ENCODE measurements at regions not wholly inside any gene's neighbourhood (a gene's known extent, or its start where the extent isn't known, plus 50 kb on each side); places are given as distances from the start of the nearest gene placed in this dataset.

DNA sequence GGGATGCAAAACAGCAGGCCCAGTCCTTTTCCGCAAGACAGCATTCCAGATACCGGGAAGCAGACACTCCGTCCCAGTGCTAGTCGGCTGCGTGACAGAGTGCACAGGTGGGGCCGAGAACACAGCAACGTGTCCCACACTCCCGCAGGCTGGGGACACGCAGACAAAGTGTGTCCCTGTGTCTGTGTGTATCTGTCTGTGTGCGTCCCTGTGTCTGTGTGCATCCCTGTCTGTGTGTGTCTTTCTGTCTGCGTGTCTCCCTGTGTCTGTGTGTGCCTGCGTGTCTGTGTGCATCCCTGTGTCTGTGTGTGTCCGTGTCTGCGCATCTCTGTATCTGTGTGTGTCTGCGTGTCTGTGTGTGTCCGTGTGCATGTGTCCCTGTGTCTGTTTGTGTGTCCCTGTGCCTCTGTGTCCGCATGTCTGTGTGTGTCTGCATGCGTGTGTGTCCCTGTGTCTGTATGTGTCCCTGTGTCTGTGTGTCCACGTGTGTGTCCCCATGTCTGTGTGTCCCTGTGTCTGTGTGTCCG lies 137.0 kb downstream of the MRPL36 start:
- Mint-ChIP-seq H3K9me3 (ENCODE audit: insufficient read depth) (no peaks in the 10 kb centered on the region), H3K4me1 (peaks cover 11% of the 10 kb centered on the region), H3K4me3 (no peak overlapping the region), H3K27ac (no peak overlapping the region), H3K27me3 (peaks cover 50% of the 10 kb centered on the region)
- ATAC-seq (ENCODE audit: low read depth) = no peak
- Histone ChIP-seq H3K4me1 (ENCODE audit: control insufficient read depth in 2 of 2, insufficient read depth in 2 of 2, low read length in 2 of 2) (peaks cover 8 to 14% of the 10 kb centered on the region in 2 donors), H3K79me2 (ENCODE audit: control insufficient read depth, insufficient read depth, low read length) (no peaks in the 10 kb centered on the region), H3K27ac (ENCODE audit: low read length in 2 of 2) (no peak overlapping the region), H3K4me3 (ENCODE audit: control extremely low read depth in 1 of 5, extremely low read depth in 1 of 5, insufficient read depth in 1 of 5, low read depth in 2 of 5, low read length in 4 of 5) (no peak overlapping the region), H3K27me3 (replicated peaks in 1 of 4; ENCODE audit: control extremely low read depth in 1 of 4, control insufficient read depth in 3 of 4, insufficient read depth in 4 of 4, low read length in 3 of 4) (peaks cover 0 to 39% (median 18%) of the 10 kb centered on the region in 4 experiments), H3K4me2 (replicated peaks; ENCODE audit: low read depth, low read length, poor library complexity, severe bottlenecking) (no peak overlapping the region), H4K20me1 (ENCODE audit: control insufficient read depth, insufficient read depth, low read length, poor library complexity, severe bottlenecking) (no peaks in the 10 kb centered on the region), H3K9me3 (ENCODE audit: control extremely low read depth in 1 of 3, control insufficient read depth in 2 of 3, insufficient read depth in 1 of 3, low read length in 2 of 3) (peaks cover 0 to 3% (median 0%) of the 10 kb centered on the region in 3 donors), H3K36me3 (replicated peaks in 1 of 2; ENCODE audit: control extremely low read depth in 1 of 2, control insufficient read depth in 1 of 2, extremely low read depth in 1 of 2, insufficient read depth in 2 of 2, low read length in 1 of 2) (no peaks in the 10 kb centered on the region), H3K9ac (ENCODE audit: low read length) (no peak overlapping the region), H2AFZ (ENCODE audit: insufficient read depth, low read depth, low read length, poor library complexity, severe bottlenecking) (no peak overlapping the region)
- 89% methylated on average over 17 of the region's 20 CpGs for WGBS (ENCODE audit: insufficient coverage)
- no peak for DNase-seq
- CTCF ChIA-PET = no interaction called here
- intact Hi-C loops (cut with micrococcal nuclease) = no loop called here
- no peak for TF ChIP-seq EZH2 (IDR thresholded peaks at IDR 0.05; ENCODE audit: borderline replicate concordance, insufficient read depth, low read depth, low read length, poor library complexity, severe bottlenecking)
- TF ChIP-seq, protein P1, sequence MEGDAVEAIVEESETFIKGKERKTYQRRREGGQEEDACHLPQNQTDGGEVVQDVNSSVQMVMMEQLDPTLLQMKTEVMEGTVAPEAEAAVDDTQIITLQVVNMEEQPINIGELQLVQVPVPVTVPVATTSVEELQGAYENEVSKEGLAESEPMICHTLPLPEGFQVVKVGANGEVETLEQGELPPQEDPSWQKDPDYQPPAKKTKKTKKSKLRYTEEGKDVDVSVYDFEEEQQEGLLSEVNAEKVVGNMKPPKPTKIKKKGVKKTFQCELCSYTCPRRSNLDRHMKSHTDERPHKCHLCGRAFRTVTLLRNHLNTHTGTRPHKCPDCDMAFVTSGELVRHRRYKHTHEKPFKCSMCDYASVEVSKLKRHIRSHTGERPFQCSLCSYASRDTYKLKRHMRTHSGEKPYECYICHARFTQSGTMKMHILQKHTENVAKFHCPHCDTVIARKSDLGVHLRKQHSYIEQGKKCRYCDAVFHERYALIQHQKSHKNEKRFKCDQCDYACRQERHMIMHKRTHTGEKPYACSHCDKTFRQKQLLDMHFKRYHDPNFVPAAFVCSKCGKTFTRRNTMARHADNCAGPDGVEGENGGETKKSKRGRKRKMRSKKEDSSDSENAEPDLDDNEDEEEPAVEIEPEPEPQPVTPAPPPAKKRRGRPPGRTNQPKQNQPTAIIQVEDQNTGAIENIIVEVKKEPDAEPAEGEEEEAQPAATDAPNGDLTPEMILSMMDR (IDR thresholded peaks at IDR 0.05) = no peak
- POLR2A ChIA-PET = no interaction called here

DNA sequence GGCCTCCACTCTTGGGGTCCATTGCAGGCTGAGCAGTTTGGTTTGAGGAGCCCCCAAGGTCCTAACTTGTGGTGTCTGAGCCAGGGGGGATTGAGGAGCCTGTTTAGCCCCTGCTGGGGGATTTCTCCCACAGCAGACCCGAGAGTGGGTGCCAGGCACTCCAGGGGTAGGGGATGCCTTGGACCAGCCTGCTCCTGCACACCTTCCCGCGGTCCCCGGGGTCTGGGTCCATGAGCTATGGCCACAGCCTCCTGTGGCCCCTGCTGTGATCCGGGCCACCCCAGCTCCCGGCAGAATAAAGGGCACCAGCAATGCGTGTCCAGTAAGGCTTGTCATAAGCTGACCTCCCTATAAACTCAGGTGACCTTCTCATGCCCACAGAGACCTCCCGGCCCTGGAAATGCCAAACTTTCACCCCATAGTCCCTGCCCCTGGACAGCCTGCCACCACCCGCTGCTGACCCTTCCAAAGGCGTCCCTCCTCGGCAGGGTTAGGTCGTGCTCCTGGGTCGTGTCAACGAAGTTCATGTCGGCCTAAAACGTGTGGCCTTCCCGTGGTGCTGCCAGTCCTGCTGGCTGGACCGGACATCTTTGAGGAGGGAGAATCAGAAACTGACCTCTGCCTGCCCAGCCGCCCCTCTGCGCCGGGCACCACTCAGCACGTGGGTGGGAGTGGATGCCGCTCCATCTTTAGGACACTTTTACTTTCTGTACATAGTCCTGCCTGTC lies 137.6 kb downstream of the MRPL36 start:
- Histone ChIP-seq H3K27ac (ENCODE audit: low read length in 2 of 2) (no peak overlapping the region), H4K20me1 (ENCODE audit: control insufficient read depth, insufficient read depth, low read length, poor library complexity, severe bottlenecking) (no peaks in the 10 kb centered on the region), H3K4me1 (ENCODE audit: control insufficient read depth in 2 of 2, insufficient read depth in 2 of 2, low read length in 2 of 2) (peaks cover 5 to 12% of the 10 kb centered on the region in 2 donors), H3K4me2 (replicated peaks; ENCODE audit: low read depth, low read length, poor library complexity, severe bottlenecking) (no peak overlapping the region), H3K4me3 (ENCODE audit: control extremely low read depth in 1 of 5, extremely low read depth in 1 of 5, insufficient read depth in 1 of 5, low read depth in 2 of 5, low read length in 4 of 5) (no peak overlapping the region), H3K36me3 (replicated peaks in 1 of 2; ENCODE audit: control extremely low read depth in 1 of 2, control insufficient read depth in 1 of 2, extremely low read depth in 1 of 2, insufficient read depth in 2 of 2, low read length in 1 of 2) (no peaks in the 10 kb centered on the region), H3K79me2 (ENCODE audit: control insufficient read depth, insufficient read depth, low read length) (no peaks in the 10 kb centered on the region), H3K27me3 (replicated peaks in 1 of 4; ENCODE audit: control extremely low read depth in 1 of 4, control insufficient read depth in 3 of 4, insufficient read depth in 4 of 4, low read length in 3 of 4) (peaks cover 0 to 37% (median 17%) of the 10 kb centered on the region in 4 experiments), H3K9ac (ENCODE audit: low read length) (no peak overlapping the region), H2AFZ (ENCODE audit: insufficient read depth, low read depth, low read length, poor library complexity, severe bottlenecking) (no peak overlapping the region), H3K9me3 (ENCODE audit: control extremely low read depth in 1 of 3, control insufficient read depth in 2 of 3, insufficient read depth in 1 of 3, low read length in 2 of 3) (peaks cover 0 to 3% (median 0%) of the 10 kb centered on the region in 3 donors)
- no peak for TF ChIP-seq EZH2 (IDR thresholded peaks at IDR 0.05; ENCODE audit: borderline replicate concordance, insufficient read depth, low read depth, low read length, poor library complexity, severe bottlenecking)
- Mint-ChIP-seq H3K4me1 (peaks cover 11% of the 10 kb centered on the region), H3K27me3 (peaks cover 50% of the 10 kb centered on the region), H3K27ac (no peak overlapping the region), H3K4me3 (no peak overlapping the region), H3K9me3 (ENCODE audit: insufficient read depth) (no peaks in the 10 kb centered on the region)
- DNase-seq = no peak
- POLR2A ChIA-PET = no interaction called here
- 86% methylated on average over 23 of the region's 23 CpGs for WGBS (ENCODE audit: insufficient coverage)
- no peak for ATAC-seq (ENCODE audit: low read depth)
- intact Hi-C loops (cut with micrococcal nuclease) = no loop called here
- CTCF ChIA-PET = no interaction called here
